Right renal pelvis (tissue), 4 donors: ENCODE measurements at regions not wholly inside any gene's neighbourhood (a gene's known extent, or its start where the extent isn't known, plus 50 kb on each side); places are given as distances from the start of the nearest gene placed in this dataset.

Experiments used
- DNase-seq, 4 donors: peaks; one replicate each; pipeline ENCODE4 v3.0.0-alpha.2; 2013; ENCODE audit warnings: low read depth in 4 of 4, low spot score in 3 of 4, missing footprints in 1 of 4

DNA sequence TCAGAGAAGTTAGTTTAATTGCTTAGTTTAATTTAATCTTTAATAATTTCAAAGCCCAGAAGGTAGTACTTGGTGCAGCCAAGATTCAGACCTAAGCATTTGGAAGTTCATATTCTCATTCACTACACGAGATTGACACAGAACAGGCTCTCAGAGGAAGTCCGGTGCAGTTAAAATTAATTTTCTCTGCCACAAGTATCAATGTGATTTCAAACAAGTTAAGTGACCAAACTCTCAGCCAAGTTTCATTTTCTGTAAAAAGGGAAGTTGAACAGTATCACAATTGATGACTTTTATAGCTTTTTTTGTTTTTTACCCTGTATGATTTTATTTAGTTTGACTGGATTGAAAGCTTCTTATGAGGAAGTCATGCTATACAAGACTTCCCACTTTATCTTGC, 1494.9 kb upstream of the LRRTM3 start:
- DNase-seq: no peak

- no peak for DNase-seq
These were observed 1454.8 kb upstream of the LRRTM3 start for GRCh38 chr10:65470986-65471385.

DNA sequence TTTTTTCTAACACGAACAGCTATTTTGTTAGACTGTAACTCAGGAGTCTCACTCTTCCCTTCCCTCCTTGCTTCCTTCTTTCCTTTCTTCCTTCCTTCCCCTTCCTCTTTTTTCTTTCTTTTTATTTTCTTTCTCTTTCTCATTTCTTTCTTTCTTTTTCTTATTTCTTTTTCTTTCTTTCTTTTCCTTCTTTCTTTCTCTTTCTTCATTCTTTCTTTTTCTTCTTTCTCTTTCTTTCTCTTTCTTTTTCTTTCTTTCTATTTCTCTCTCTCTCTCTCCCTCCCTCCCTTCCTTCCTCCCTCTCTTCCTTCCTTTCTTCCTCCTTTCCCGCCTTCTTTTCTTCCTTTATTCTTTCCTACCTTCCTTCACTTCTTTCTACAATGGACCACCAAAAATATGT, 1443.0 kb upstream of the LRRTM3 start:
- no peak for DNase-seq

DNA sequence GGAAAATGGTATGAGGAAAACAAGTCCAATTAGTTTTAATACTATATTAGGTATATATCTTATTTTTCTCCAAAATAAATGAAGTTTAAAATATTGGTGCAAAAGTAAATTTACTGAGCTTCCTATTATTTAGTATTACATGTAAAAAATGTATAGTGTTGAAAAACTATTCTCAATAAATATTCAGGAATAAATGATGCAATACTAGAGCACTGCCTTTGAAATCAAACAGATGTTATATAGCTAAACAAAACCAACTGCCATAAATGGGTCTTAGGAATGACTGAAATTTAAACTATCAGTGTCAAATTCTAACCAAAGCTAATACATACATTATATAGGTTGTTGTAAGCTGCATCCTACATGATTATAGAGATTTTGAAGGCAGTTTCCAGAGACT, 1434.0 kb upstream of the LRRTM3 start:
- DNase-seq: no peak

DNA sequence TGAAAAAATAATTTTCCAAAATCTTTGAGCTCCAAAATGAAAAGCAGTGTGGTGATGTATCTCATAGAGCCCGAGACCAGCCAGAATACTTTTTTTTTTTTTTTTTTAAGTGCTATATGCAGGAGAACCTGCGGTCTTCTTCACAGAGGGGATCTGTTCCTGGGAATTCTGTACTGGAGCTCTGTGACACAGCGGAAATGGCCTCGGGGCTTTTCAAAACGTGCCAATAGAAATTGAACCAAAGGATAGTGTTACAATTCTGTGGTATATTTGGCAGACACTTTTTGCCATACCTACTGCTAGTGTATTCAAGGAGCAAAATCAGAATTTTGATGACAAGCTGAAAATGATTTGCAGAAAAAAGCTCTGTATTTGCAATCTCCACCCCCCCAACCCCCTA, 1429.3 kb upstream of the LRRTM3 start:
- no peak for DNase-seq

- DNase-seq: no peak
These were observed 1428.0 kb upstream of the LRRTM3 start for GRCh38 chr10:65497837-65498236.

GRCh38 chr10:65500716-65501115, 1425.1 kb upstream of the LRRTM3 start:
- no peak for DNase-seq

DNA sequence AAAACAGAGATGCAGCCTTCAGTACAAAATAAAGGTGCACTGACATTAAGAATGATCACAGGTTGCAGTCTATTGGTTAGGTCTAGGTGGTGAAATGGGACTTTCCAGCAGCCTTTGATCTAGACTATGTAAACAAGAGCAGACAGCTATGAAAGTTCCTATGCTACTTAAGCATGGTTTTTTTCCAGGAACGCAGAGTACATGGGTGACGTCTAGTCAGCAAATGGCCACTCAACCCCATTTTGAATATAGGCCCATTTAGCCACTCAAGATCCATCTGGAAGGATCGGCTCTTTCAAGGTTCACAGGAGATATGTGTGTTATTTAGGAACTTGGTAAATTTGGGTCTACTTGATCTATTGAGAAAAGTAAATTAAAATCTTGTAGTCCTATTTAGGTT, 1424.6 kb upstream of the LRRTM3 start:
- DNase-seq: no peak

GRCh38 chr10:65518379-65518778, 1407.5 kb upstream of the LRRTM3 start:
- no peak for DNase-seq

DNA sequence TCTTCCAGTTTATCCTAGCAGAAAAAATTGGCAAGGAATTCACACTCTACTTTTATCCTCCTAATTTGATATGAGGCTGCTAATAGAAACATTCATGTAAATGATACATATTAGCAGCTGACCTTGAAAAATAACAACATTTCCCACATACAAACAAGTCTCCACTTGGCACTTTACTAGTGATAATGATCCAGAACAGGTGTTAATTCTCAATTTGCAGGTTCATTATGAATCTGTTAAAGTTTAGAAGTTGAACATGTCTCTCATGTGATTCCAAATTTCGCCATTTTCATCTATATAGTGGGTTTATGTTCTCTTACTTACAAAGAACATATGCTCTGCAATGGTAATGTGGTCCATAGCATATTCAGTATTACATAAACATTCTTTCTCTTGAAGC, 1396.8 kb upstream of the LRRTM3 start:
- no peak for DNase-seq

DNA sequence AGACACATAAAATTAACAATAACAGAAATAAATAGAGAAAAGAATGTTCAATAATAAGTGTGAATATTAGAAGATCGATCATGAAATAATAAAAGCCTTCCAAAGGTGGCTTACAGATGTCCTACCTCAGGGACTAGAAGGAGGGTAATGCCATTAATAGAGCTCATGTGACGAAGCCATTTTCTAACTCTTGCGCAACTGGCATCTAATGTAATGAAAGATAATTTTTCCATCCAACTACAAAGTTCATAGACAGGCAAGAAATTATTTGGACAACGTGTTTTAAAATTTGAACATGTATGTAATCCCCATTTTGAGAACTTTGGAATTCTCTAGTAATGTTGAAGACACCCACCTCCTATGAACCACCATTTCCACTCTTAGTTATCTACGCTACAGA, 1394.3 kb upstream of the LRRTM3 start:
- no peak for DNase-seq

DNA sequence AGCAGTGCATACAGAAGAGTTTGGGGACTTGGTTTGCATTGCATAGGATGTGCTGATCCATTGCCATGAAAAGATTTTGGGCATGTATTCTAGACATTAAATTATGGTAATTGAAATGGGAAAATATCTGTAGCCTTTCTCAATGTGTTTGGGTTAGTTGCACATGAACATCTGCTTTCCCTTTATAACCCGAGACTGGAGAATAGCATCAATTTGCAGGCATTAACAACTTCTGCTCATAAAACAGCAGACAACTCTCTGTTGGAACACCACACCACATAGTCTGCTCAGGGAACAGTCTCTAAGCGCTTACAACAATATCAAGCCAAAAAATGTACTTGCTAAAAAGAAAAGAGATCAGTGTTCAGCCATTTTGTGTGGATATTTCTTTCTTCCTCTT, 1391.1 kb upstream of the LRRTM3 start:
- no peak for DNase-seq

DNA sequence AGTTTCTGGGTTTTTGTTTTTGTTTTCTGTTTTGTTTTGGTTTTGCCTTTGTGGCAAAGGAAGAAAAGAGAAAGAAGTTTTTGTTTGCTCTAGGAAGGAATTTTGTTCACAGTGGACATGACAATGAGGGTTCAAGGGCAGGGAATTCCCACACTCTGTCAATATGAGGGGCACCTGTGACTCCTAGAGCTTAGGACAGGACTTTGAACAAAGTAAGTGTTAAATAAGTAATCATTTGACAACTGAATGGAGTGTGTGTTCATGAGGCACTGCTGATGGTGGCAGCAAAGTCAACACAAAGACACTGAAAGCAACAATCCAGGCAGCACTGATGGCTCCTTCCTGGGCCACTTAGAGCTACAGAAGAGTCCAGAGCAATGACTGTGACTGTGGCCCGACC, 1381.1 kb upstream of the LRRTM3 start:
- no peak for DNase-seq

DNA sequence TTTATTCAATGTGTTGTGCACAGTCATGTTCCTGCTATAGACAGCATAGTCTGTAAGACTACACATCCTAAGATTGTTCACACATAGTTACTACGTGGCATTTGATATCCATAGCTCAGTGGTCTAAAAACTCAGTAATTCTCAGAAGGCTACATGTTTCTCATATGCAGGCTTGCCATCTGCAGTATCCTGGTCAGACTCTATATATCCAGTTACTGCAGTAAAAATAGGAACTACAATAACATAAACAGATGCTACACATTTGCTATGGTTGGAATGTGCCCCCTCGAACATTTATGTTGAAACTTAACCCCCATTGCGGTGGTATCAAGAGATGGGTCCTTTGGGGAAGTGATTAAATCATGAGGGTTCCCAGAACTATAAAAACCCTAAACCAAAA, 1377.8 kb upstream of the LRRTM3 start:
- no peak for DNase-seq

DNA sequence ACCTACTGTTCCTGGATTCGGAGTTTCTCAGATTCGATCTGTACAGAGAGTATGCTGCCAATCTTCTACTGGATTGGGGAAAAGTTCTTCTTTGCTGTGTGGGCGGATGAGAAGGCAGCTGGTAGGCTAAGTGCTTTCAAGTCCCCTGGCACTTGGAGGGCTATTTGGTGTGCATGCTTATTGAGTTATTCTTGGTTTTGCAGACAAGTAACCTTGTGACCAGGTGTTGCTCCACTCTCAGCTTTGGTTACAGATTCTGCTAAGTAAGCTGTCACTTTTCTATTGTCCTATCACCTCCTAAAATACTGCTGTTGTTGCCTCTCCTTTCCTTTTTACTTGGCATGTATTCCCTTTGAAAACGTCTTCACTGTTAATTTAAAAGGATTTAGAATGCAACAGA, 1375.1 kb upstream of the LRRTM3 start:
- no peak for DNase-seq

DNA sequence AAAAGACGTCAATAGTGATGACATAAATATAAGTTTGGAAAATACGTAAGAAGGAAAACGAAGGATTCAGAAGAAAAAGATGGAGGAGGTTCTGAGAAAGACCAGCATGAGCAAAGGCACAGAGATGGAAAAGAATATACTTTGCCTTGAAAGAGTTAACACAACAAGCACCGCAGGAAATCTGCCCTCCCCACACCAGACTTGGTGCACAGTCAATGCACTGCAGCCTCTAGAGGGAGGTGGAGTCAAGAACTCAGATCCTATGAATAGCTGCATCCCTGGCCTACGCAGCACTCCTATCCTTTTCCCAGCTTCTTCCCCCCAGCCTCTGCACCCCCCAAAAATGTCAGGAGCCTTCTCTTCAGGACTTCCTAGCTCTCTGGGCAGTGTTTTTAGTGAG, 1370.6 kb upstream of the LRRTM3 start:
- no peak for DNase-seq

GRCh38 chr10:65556006-65556405, 1369.8 kb upstream of the LRRTM3 start:
- DNase-seq: no peak

DNA sequence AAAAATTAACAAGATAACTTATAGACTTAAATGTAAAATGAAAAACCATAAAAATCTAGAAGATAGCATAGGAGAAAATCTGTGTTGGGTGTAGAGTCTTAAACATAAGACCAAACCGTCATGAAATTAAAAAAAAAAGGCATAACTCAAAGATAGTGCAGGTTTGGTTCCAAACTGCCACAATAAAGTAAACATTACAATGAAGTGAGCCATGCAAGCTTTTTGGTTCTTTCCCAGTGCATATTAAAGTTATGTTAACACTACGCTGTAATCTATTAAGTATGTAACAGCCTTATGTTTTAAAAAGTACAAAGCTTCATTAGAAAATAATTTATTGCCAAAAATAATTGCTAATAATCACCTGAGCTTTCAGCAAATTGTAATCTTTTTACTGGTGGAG, 1366.5 kb upstream of the LRRTM3 start:
- DNase-seq: no peak

- no peak for DNase-seq
These were observed 1360.6 kb upstream of the LRRTM3 start for GRCh38 chr10:65565246-65565645.

- DNase-seq: no peak
These were observed 1358.9 kb upstream of the LRRTM3 start for GRCh38 chr10:65566906-65567305.

GRCh38 chr10:65570143-65571010, 1355.5 kb upstream of the LRRTM3 start:
- DNase-seq: peak; percentile 42 to 65 (median 55)

DNA sequence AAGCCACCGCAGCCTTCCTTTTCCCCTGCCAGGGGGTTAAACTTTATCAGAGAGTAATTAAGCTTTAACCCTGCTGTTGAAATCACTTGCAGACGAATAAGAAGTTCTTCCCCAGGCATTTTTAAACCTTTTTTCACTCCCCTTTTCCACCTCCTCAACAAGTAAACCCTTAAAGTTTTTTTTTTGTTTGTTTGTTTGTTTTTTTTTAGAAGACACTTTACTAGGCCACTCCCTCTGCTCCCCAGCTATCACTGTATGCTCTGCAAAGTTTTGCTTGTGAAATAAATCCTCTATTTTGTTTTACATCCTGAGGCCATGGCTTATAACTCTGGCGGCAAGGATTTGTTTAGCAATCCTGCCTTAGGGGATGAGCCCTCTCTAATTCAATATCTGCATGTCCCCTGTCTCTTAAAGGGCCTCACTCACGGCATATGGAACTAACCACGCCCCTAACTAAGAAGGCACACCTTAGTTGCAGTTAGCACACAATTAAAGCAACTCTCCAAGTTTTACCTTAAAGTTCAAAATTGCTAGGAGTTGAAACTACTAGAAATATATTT, 1354.7 kb upstream of the LRRTM3 start:
- DNase-seq: no peak
